Stimulated activated CD8-positive, alpha-beta memory T cell treated with anti-CD3 and anti-CD28 coated beads, Interleukin-2, amount 100 ng/mL, for 1 hour (primary cell): ENCODE measurements at regions not wholly inside any gene's neighbourhood (a gene's known extent, or its start where the extent isn't known, plus 50 kb on each side); places are given as distances from the start of the nearest gene placed in this dataset.
"Not testable (repeated sequence)": the region's sequence is repeated elsewhere in the genome, so short reads cannot be mapped to it uniquely, and the experiment has no call there.

Experiments used
- DNase-seq, 2 donors: peaks; one replicate each; pipeline ENCODE4 v3.0.0-alpha.2; 2020; ENCODE audit warnings: low read depth in 2 of 2

DNA sequence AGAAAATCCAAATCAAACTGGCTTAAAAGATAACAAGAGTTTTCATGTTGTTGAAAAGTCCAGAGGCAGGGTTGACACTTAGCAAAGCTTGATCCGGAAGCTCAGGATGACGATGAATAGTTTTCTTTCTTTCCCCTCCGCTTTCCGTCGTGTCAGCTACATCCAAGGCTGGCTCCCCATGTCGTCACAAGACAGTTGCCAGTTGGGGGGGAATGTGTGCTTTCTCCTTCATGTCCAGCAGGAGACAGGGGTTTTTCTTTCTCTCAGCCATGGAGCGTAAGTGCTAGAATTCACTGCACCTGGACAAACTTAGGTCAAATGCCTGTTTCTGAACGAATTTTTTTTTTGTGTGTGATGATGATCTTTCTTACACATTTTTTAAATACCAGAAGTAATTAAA lies 273.8 kb upstream of the RGMA start:
- DNase-seq, result no peak

DNA sequence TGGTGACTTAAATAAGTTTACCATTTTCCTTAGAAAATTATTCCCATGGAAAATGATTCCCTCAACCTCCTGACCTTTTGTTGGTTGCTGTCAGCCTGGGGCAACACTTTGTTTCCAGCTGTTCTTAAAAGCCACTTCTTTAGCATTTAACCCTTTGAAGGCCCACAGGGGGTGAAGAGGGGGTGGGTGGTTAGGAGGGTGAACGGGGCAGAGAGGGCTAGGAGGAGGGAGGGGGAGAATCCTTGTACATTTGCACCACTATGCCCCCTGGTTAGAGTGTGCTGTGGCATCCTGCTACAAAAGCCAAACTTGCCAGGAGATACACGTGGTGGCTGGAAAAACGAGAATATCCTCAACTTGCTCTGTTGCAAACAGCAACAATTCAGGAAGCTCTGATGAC lies 273.2 kb upstream of the RGMA start:
- no peak for DNase-seq

DNA sequence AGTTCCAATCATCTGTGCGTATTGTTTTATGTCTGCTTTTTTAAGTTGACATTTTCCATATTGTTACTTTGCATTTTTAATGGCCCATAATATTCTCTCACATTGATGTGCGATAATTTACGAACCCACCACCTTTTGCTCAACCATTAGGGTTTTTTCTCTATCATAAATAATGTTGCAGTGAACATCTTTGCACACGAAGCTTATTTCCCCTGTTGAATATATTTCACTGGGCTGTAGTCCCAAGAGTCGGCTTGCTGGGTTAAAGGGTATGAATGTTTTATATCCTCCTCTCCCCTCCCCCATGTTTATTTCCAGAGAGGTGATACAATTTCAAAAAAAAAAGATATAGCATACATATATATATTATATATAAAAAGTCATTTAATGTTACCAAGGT lies 272.7 kb upstream of the RGMA start:
- no peak for DNase-seq

DNA sequence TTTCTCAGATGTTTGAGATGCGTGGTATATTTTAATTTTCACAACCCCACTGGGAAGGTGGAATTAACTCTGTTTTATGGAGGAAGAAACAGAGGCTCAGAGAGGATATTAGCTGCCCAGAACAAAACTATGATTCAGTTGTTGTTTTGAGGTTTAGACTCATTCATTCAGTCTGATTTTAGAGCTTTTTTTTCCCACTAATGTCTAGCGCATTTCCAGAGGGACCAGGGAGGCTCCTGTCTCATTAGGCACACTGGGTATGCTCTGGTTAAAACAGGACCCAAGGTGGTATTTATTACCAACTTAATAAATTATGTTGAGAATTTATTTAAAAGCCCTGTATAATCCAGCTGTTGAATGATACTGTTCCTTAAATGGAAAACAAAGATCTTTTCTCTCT lies 272.0 kb upstream of the RGMA start:
- no peak for DNase-seq

DNA sequence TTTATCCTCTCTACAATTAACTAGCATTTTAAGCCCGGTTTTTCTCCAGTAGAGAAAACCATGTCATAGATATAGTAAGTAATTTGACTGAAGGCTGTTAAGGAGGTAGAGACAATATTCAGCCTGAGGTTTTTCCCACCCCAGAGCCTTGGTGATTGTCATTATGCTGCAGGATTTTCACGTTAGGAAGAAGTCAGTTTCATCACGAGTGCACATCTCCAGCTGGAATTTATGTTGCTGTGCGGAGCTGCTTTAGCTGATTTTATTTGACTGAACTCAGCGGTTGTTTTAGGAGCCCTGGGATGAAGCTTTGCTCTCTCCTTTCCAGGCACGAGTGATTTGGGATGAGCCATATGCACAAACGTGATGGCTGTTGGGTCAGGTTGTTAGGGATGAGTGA lies 271.3 kb upstream of the RGMA start:
- no peak for DNase-seq

DNA sequence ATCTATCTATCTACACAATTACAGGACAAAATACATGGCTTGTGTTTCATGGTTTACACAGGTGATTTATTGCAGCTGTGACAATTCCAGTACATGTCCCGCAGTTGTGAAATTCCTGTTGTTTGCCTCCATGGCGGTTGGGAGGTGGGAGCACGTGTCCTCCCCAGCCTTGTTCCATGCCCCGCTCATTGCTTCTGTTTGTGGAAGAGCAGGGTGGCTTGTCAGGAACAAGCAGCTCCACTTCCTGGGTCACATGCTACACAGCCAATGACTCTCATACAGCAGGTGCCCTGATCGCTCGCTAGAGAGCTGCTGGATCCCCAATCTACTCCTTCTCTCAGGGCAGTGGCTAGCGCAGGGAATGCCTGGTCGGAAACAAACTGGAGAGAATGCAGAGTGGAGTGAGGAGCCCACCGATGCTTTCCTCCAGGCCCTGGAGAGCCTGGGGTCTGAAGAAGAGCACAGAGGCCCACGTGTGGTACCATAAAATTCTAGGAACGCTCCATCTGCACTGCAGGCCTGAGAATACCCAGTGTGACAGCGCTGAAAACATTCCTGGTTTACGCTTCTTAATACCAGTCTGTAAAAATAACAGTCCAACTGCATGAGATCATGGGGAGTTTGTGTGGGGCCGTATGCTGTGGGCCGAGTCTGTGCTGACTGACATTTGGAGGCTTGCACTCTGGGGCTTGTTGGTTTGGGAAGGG lies 270.6 kb upstream of the RGMA start:
- DNase-seq, result no peak

DNA sequence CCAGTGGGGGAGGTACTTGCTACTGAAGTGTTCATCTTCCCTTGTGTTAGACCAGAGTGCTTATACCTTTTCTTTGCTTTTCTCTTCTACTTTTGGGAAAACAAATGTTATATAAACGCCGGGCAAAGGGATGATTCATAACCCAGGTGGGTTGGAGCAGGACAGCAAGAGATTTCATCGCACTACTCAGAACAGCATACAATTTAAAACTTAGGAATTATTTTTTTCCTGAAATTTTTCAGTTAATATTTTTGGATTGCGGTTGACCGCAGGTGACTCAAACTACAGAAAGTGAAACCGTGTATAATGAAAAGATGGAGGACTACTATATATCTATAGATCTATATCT lies 270.0 kb upstream of the RGMA start:
- no peak for DNase-seq

DNA sequence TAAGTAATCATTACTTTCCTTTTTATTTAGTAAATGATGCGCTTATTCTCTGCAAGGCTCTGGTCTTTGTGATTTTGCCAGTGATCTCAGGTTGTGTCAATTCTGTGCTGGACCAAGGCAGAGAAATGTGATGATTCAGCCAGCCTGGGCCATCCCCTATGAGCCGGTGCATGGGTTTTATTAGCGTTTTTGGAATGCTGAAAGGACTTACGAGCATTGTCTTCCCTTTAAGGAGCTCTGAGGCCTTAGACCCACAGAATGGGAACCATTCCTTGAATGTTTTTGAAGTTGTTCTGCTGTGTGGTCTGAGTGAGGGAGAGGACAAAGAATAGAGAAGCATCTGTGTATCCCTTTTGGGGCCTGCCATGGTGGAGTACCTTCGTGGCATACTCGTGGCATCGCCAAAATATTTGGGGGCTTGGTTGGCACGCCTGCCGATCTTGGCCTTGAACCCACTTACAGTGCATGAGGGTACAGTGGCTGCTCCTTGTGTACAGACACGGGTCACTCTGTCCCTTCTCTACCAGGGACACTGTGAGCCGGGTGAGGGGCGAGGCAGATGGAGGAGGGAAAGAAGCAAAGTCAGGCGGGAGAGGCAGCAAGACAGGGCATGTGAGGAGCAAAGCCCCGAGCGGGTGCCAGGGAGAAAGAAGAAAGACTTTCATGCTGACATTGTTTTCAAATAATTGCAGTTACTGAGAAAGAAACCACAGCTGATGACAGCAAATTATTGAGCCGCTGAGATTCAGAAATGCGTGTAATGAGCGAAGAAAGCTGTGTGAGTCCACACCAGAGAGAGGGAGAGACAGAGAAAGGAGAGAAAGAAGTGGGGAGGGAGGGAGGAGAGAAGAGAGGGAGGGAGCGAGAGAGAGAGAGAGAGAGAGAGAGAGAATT lies 269.4 kb upstream of the RGMA start:
- DNase-seq, result no peak

DNA sequence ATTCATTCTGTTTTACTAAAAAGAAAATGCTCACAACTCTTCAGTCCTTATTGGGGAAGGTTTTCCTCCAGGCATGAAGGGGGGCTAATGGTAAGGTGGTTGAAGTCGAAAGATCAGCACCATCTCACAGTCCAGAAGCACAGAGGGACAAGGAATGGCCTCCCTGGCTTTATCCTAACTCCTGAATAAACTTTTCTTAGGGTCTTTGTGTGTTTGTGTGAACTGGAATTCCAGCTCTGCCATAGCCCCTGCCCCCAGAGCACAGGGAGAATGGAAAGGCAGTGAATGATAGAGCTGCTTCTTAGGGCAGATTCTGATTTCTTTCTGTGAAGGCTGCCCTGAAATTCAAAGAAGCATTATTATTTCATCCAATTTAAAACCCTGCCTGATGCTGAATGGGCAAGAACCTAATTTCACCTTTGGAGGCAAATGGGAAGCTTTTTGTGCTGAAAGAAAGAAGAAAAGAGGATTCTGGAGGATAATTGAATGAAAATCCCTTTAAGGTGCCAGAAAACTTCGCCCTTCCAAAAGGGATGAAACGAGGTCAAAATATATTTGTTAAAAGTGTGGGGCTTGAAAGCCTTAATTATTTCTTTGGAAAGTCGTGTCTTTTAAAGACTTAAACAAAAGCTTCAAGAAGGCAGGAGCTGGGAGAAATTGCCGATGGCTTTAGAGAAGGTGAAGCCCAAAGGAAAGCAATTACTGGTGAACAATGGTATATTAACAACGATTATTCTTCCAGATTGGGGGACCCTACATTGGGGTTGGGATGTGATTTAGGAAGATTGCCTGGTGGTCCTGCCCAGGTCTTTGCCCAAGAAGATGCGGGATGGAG lies 259.9 kb upstream of the RGMA start:
- DNase-seq, result no peak

DNA sequence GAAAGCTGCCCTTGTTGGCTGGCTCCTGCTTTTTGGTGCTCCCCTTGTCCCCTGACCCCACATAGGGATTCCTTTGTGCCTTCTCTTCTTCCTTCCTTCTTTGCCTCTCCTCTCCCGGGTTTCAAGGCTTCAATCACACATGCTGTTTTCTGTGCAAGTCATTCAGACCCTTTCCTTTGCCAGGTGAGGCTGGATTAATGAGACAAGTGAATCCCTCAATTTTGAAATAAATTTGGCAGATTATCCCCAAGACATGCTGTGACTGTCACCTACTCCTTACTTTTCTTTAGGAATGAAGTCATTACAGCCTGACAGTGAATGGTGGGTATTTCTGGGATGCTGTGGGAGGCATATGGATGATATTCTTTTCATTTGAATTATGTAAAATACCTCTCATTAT lies 259.0 kb upstream of the RGMA start:
- DNase-seq, result no peak

DNA sequence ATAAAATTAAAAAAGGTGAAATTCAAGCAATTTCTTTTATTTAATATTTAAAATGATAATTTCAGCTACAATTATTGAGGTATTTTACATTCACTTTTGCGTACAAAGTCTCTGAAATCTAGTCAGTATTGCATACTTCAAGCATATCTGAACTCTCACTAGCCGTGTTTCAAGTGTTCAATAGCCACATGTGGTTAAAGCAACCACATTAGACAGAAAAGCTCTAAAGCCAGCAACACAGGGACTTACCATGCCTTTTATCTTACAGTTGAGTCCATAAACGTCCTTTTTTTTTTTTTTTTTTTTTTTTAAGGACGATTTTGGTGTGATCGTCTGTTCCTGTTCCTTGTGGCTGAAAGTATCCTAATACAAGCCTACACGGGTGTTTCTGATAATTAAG lies 257.0 kb upstream of the RGMA start:
- no peak for DNase-seq

DNA sequence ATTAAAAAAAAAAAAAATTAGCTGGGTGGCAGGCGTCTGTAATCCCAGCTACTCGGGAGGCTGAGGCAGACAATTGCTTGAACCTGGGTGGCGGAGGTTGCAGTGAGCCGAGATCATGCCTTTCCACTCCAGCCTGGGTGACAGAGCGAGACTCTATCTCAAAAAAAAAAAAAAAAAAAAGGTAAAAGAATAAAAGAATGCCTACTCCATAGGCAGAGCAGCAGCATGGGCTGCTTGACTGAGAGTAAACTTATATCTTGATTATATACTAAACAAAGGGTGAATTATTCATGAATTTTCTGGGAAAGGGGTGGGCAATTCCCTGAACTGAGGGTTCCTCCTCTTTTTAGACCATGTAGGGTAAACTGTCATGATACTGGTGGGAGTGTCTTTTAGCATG lies 254.4 kb upstream of the RGMA start:
- not testable (repeated sequence) for DNase-seq

DNA sequence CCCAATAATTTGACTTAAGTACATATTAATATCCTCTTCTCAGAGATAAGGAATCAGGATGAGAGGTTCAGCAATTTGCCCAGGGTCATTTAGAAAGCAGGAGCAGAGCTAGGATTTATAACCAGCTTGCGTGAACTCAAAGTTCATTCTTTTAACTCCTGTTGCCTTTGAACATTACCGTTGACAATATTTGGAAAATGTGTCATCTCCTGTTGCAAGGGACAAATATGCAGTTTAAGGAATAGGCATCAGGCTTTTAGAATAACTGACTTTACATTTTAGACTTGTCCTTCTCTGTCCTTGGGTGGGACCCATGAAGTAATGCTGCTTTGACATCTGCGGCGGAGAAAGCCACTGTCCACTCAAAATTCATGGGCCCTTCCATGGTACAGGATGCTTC lies 252.2 kb upstream of the RGMA start:
- DNase-seq, result no peak

DNA sequence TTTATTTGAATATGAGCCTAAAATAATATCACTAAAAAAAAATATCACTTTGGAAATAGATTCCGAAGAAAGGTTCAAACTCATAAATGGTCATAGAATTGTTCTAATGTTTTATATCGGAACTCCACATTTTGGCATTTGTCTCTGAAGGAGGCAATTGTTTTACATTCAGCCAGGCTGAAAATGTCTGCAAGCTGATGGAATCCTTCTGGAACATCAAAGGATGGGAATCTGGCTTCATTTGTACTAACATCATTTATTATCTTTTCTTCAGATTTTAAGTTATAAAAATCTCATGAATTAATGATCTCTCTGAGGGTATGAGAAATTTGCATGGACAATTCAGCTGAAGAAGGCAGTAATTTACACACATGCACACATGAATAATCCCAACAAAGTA lies 251.4 kb upstream of the RGMA start:
- DNase-seq, result no peak

DNA sequence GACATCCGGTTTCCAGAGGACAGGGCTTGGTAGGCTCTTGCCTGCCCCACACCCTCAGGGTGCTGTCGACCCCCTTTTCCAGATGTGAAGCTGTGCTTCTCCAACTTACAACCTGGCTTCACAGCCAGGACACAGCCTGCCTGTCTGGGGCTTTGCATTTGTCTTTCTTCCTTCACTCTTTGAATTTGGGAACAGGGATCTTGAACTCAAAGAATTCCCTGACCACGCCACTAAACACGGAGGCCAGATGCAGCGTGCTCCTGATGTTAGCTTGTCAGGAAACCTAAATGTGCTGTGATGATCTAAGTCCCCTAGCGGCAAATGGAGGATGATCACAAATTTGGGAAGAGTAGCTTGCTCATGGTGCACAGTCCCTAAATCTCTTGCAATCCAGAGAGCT lies 244.8 kb upstream of the RGMA start:
- DNase-seq, result no peak

DNA sequence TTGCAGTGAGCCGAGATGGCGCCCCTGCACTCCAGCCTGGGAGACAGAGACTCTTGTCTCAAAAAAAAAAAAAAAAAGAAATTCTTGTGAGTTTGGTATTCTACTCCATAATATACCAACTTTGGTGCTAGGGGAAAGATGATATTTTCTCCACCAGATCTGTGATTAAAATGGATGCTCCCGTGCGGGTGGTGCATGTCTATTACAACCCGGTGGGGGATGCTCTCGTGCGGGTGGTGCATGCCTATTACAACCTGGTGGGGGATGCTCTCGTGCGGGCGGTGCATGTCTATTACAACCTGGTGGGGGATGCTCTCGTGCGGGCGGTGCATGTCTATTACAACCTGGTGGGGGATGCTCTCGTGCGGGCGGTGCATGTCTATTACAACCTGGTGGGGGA lies 244.1 kb upstream of the RGMA start:
- not testable (repeated sequence) for DNase-seq

DNA sequence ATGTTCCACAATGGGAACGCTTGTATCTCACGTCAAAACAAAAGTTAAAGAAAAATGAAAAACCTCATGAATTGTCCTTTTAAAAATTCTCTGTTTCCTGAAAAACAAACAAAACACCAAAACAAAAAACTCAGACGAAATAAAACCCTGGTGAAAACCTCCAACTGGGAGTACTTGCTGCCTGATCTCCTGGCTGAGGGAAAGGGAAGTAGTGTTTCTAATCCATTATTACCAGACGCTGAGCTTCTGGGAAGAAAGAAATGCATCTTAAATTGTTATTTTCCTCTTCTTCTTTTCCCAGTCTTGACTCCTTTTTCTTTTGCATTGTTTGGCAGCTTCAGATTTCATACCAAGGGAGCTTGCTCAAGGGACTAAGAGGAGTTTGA lies 243.2 kb upstream of the RGMA start:
- no peak for DNase-seq

DNA sequence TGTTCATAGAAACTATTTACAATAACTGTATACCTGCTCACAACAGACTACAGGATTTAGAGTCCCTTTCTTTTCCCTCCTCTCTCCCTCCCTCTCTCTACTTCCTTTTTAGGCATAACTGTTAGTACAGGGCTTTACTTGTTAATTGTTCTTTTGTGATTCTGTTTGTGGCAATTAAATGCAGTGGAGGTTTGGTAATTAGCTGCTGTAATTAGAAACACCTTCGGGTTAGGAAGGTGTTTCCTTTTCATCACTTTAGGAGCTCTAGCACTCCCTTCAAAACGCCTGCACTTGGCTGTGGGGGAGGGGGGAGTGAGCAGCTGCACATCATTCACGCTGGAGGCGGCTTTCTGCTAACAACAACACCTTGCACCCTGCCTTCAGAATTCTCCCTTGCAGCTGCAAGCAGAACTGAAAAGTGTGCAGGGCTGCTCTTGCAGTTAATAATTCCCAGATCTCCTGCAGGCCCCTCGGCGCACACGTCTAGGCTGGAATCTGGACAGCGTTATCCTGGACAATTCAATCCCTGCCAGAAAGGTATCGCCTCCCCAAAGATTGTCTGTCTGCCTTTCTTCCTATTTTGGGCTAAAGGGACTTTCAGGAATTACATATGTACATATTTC lies 242.6 kb upstream of the RGMA start:
- DNase-seq, result no peak

DNA sequence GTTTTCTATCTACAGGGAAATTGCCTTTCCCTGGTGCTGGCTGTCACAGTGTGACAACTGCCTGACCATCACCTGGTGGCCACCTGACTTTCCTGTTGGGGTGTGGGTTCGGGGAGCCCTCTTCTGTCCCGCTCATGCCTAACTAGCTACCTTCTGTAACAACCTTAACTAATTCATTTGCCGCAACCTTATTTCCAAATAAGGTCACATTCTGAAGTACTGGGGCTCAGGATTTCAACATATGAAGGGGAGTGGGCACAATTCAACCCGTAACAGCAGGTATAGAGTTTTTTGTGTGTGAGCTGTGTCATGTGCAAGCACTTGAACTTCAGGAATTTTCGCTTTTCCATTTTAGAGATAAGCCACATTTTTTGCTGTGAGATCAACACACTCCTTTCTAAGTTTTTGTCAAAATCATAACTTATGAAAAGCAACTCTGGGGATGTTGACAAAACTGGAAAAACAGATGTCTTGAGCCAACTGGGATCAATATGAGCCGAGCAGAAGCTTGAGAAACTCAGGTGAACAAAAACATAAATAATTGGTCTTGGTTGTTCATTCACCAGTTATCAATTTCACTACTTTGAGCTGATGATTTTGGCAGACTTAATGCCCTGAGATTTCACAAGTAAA lies 242.0 kb upstream of the RGMA start:
- DNase-seq, result no peak

DNA sequence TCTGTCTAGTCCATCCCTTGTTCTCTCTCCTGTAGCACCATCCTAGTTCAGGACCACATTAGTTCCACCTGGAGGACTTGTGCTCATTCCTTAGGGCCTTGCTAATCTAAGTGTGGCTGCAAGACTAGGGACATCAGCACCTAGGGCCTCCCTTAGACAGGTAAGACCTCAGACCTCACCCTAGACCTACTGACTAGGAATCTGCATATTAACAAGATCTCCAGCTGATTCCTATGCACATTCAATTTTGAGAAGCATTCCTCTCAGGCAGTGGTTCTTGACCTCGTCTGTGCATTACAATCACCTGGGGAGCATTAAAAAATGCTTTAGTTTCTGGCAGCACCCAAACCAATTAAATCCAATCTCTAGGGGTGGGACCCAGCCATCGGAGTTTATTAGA lies 238.4 kb upstream of the RGMA start:
- no peak for DNase-seq

DNA sequence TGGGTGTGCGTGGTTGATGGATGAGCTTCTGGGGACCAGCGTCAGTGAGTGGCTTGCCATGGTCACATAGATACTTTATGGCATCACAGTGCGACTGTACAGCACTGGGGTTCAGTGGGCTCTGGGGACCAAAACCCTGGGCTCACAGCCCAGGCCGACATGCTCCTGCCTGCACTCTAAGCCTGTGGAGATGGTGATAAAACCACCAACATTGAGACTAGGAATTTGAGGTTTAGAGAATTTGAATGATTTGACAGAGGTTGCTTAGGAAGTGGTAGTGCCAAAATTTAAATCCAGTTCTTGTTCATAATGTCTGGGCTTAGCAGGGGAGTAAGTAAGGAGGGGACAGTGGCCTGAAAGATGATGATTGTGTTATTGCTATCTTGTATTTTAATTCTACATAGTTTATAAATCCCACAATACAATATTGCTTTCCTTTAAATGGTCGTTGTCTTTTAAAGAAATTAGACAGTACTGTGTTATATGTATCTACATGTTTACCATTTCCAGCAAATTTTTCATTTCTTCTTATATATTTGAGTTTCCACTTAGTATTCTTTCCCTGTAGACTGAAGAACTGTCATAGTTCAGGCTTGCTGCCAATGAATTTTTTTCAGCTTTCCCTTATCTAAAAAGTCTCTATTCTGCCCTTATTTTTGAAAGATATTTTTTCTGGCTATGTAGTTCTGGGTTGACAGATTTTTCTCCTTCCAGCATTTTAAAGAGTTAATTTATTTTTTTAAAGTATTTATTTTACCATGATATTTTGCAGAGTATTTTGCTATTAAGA lies 235.4 kb upstream of the RGMA start:
- no peak for DNase-seq
